ENCODE measurements at regions not wholly inside any gene's neighbourhood (a gene's known extent, or its start where the extent isn't known, plus 50 kb on each side); places are given as distances from the start of the nearest gene placed in this dataset.

DNA sequence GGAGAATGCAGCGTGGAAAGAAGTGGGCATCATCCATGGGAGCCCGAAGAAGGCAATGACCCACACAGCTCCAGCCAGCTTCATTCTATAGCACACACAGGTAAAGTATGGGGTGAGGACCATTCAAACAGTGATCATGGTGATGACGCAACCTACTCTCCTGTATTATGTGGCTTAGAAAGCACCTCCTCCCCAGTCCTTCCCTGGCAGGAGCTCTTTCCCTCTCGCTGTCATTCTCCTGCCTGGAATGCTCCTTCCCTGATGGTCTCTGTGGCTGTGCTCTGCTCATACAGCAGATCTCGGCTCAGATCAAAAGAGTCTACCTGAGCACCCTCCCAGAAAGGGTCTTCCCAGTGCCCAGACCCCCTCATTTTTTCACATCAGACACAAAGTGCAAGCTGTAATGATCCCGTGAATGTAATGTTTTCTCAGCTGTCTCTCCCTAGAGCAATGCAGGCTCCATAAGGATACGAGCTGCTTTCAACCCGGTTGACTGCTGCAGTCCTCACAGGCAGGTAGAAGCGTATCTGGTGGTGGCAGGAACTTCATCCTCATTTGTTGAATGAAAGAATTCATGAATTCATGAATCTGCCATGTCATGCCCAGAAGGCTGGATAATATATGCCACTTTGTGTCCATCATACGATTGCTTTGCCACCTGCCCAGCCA, 248.8 kb downstream of the HS3ST3A1 start:
- no peak for DNase-seq

DNA sequence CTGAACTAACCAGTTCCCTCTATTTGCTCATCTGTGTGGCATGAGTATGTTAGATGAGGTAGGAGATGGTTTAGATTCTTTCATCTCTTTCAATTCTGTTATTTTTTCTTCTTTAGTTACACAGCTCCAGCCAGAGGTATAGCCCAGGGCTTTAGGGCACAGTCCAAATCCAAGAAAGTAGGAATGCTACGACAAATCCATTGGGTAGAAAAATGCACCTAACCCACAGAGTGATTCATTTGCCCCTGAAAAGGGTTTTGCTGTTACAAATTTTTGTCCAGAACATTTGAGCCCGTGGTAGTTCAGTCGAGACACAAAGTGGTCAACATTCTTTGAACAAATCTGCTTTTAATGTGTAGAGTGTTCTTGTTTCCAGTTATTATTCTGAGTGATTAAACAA, 250.7 kb downstream of the HS3ST3A1 start:
- DNase-seq: no peak

DNA sequence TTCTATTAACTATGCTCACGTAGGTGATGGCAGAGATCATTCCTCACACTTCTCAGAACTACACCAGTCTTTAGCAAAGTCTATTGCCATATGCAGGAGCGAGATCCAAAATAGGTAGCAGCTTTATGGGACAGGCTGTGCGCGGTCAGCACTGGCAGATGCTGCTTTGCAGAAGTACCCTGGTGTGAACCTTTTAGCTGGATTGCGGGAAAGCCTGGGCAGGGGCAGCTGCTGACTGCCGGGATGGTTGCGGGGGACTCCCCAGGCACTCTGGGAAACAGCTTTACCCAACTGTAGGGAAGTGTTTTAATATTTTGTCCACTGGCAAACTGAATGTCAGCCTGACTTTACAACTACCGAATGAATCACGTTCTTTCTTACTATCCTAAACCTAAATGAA, 251.3 kb downstream of the HS3ST3A1 start:
- no peak for DNase-seq

DNA sequence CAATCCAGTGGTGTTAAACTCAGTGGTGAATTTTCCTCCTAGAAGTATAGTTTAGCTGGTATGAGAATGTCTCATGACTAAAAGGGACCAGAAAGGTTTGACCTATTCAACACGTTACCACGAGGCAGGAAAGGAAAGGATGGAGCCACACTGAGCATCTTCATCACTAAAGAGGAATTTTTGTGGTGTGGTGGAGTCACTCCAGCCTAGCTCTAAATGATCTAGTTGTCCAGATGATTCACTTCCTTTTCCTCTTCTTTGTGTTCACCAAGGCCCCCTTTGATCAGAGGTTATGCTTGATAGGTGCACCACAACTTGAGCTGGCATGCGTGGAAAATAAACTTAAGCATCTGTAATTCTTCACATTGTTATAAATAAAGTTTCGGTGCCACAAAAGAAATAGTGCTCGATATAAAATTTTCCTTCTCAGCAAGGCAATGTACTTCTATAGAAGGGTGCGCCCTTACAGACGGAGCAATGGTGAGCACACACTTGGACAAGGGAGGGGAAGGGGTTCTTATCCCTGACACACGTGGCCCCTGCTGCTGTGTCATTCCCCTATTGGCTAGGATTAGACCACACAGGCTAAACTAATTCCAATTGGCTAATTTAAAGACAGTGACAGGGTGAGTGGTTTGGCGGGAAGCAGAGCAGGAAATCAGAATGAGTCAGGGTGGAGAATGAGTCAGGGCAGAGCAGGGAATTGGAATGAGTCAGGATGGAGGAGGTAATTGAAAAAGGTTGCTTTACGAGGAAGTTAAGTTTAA, 254.6 kb downstream of the HS3ST3A1 start:
- no peak for DNase-seq

DNA sequence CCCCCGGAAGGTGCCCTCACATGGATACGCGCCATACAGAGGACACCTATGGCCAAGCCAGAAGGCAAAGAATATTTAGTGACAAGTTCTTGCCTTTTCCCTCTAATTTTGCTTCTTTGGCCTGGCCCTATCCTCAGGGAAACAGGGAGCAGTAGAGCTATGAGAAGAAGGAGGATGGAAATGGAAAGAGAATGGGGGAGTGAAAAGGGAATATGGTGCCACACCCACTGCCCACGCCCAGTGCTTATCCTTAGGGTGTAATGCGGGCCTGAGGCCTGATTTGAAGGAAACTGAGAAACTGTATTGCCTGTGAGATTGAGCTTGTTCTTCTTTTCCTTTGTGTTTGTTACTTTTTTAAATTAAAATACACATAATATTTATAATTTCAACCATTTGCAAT, 255.1 kb downstream of the HS3ST3A1 start:
- DNase-seq: no peak

GRCh38 chr17:13346081-13346533, 255.6 kb downstream of the HS3ST3A1 start:
- peak; percentile 44 for DNase-seq

DNA sequence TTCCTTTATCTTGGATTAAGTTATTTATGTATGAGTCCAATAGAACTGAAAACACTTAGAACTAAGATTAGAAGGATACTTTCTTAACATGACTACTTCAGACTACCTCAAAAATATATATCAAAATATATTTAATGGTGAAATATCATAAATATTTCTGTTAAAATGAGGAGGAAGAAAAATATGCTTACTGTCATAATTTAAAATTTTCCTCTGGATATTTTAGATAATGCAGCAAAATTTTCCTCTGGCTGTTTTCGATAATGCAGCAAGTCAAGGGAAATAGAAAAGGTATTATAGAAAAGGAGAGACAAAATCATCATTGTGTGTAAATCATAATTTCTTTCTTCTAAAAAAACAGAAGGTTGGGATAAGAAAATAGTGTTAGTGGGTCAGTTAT, 263.3 kb downstream of the HS3ST3A1 start:
- no peak for DNase-seq

GRCh38 chr17:13337864-13338371, 263.8 kb downstream of the HS3ST3A1 start:
- peak; percentile 78 for DNase-seq

- DNase-seq: no peak
These were observed 264.6 kb downstream of the HS3ST3A1 start for GRCh38 chr17:13337151-13337550.

DNA sequence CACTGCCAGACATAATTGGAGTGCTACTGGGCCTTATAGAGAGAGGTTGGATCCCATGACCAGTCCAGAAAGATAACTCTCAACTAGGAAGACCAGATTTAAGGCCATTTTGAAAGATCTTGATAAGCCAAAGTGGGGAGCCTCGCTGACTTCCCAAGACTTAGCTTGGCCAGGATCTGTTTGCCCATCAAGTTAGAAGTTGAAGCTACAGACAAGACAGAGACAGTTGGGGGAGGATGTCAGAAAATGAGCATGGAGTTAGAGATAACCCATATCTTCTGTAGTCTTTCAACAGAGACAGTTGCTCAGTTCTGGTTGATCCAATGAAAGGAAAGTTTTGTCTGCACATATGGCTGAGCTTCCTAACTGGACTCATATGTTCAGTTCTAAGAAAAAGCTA, 267.4 kb downstream of the HS3ST3A1 start:
- DNase-seq: no peak

DNA sequence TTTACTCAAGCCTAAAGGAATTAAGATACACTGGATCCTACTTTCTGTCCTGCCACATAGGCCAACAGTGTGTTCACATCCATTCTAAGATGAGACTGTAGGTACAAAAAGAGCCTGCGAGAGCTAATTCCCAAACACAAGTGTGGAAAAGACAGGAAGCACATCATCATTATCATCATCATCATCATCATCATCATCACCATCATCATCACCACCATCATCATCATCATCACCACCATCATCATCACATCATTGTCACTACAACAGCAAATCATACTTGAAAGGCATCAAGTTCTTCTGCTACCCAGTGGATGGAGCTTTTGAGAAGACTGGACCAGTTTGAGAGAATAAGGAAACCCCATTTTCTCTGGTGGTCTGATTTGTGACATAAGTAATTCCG, 268.1 kb downstream of the HS3ST3A1 start:
- no peak for DNase-seq

- DNase-seq: no peak
These were observed 269.5 kb downstream of the HS3ST3A1 start for GRCh38 chr17:13332207-13332606.

DNA sequence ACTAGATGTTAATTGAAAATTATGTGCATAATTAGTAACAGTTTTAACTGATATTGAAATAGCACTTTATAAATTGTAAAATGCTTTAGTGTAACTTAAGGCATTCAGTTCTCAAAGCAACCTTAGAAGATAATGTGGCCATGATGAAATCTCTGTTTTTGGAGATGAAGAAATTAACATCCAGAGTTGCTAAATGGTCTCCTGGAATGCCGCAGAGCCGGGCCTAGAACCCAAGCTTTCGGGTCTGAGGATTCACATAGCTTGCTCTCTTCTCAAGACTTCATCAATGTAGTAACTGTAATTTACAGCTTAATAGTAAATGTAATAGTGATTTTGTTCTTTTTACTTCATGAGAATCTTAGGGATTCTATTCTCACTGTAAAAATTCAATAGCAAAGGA, 272.3 kb downstream of the HS3ST3A1 start:
- DNase-seq: no peak

- no peak for DNase-seq
These were observed 277.7 kb downstream of the HS3ST3A1 start for GRCh38 chr17:13323990-13324389.

GRCh38 chr17:13321951-13322701, 279.6 kb downstream of the HS3ST3A1 start:
- DNase-seq: no peak

- DNase-seq: no peak
These were observed 281.5 kb downstream of the HS3ST3A1 start for GRCh38 chr17:13320046-13320785.

GRCh38 chr17:13316657-13317056, 285.1 kb downstream of the HS3ST3A1 start:
- DNase-seq: no peak

- no peak for DNase-seq
These were observed 290.4 kb downstream of the HS3ST3A1 start for GRCh38 chr17:13311306-13311705.

DNA sequence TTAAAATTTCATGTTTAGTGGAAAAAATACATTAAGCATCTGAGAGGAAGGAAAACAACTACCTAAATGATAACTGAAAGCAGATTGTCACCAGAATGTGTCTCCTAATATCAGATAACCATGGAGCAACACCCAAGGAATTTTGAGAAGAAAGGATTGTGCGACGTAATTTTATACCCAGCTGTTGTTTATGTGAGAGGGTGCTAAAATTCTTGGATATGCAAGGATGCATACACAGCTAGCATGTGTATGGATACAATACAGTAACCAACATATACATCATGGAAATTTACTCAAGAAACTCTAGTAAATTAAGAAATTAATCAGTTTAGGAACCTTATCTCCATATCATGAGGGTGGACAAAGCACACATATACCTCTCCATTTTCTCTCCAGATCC, 290.9 kb downstream of the HS3ST3A1 start:
- no peak for DNase-seq

DNA sequence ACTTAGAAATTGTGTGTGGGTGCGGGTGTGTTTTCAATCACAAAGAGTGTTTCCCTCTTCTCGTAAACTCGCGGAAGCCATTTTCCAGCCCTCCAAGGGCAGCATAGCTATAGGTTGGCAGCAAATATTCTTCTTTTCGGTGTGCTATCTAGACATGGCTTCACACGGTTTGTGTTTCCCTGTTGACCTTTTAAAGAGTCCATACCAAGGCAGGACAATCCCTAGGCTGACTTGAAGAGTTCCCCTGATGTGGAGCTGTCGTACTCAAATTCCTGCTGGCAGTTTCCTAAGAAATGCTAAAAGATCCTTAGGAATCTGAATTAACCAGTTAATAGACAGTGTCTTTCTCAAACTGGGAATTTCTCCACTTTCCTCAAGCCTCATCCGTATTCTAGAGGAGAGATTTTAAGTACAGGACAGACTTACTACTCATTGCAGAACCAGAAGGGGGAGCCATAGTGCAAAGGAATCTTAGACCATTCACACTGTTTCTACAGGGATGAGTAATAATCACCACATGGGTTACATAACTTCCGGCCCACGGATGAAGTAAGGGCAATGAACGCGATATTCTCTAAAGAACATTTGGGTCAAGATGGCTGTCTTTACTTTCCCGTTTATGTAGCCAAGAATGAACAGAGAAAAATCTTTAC, 288.6 kb upstream of the ELAC2 start:
- peak; percentile 82 for DNase-seq

- DNase-seq: no peak
These were observed 285.2 kb upstream of the ELAC2 start for GRCh38 chr17:13302983-13303382.

DNA sequence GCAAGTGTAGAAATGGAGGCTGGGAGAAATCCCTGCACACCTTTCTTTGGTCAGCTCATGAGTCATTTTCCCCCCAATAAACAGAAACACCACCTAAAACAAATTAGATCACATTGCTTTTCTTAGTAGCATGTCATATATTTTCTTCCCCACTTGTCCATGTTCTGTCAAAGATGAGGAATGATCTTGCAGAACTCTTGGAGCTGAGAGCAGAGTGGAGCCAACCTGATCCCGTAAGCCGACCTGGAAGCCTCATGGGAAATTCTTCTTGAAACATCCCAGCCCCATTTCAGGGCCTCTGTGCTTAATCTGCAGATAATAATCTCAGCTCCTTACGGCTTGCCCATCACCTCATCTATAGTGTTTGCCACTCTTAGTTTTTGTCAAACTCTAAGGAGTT, 284.6 kb upstream of the ELAC2 start:
- DNase-seq: no peak

All from hematopoietic multipotent progenitor cell treated with erythropoietin and hydrocortisone succinate and interleukin-3 and kit ligand, for 4 days (in vitro differentiated cells).